GM21529 (cell line): ENCODE measurements at regions not wholly inside any gene's neighbourhood (a gene's known extent, or its start where the extent isn't known, plus 50 kb on each side); places are given as distances from the start of the nearest gene placed in this dataset.
"Not testable (repeated sequence)": the region's sequence is repeated elsewhere in the genome, so short reads cannot be mapped to it uniquely, and the experiment has no call there.

ENCODE experiments used
- ATAC-seq: cut with Tn5 transposase; IDR thresholded peaks from one replicate; pipeline ENCODE4 v1.9.1; 2021; ENCODE audit not compliant: unreplicated experiment

DNA sequence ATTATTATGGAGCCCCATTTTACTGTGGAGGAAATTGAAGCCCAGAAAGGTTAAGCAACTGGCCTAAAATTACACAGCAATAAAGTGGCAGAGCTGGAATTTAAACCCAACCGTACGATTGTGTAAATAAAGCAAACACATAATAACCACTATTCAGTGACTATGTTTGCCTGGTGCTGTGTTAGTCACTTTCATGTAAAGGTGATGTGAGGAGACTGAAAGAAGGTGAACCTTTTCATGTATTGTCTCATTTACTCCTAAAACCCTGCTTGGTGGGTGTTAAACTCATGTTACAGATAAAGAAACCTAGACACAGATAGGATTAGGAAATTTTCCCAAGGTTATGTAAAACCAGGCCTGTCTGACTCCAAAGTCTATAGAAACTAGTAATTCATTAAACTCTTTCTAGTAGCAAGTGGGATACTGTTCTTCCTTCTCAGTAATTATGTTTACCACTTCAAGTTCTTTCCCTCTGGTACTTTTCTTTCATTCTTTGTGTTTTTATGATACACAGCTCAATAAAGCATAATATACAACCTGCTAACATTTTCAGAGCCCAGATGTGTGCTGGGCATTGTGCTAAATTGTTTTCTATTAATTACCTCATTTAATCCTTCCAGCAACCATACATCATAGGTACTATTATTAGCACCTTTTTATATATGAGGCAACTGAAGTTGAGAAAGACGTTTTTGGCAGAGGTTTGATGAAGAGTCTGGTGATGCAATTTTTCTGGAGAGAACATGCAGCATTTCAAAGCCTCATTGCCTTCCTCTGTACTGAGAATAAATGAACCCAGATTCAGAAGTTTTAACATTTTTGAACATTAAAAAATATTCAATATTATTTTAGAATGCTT, 202.7 kb downstream of the SPRY1 start:
- peak; percentile 3 for ATAC-seq

GRCh38 chr4:123599920-123600810, 203.6 kb downstream of the SPRY1 start:
- peak; percentile 100 for ATAC-seq

DNA sequence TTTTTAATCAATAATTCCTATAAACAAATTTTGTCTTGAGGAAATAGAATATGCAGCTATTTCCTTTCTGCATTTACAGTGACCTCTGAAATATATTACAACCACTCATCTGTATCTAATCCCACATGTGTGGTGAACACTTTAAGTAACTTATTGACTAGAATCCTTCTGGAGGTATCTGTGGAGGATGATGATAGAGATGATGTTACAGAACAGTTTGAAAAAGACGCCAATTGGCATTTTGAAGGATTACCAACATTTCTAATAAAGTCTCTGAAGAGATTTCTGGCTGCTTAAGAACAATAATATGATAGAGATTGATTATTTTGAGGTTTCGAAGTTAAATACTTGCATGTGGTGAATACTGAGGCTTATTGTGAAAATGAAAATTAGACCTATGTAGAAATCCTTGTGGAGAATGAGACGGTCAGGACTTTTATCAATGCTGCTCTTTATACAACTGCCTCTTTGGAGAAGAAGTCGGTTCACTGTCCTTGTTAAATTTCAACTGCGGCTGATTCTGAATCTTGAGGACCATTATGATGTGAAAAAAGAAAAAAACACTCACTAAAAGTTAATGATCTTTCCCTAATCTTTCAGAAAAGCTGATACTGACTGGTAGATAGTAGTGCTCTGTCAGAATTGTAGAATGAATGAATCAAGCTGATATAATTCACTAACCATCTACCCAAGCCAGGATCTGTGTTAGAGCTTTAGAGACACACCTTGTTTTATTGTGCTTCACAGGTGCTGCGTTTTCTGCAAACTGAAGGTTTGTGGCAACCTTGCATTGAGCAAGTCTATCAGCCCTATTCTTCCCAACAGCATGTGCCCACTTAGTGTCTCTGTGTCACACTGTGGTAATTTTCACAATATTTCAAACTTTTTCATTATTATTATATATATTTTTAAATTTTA, 204.7 kb downstream of the SPRY1 start:
- ATAC-seq = no peak

DNA sequence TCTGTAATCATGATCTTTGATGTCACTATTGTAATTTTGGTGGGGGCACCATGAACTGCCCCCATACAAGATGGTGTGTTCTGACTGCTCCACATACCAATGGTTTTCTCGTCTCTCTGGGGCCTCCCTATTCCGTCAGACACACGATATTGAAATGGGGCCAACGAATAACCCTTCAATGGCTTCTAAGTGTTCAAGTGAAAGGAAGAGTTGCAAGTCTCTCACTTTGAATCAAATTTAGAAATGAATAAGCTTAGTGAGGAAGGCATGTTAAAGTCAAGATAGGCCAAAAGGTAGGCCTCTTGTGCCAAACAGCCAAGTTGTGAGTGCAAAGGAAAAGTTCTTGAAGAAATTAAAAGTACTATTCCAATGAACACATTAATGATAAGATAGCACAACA, 205.4 kb downstream of the SPRY1 start:
- ATAC-seq = no peak

GRCh38 chr4:123603165-123603564, 206.6 kb downstream of the SPRY1 start:
- ATAC-seq = no peak

DNA sequence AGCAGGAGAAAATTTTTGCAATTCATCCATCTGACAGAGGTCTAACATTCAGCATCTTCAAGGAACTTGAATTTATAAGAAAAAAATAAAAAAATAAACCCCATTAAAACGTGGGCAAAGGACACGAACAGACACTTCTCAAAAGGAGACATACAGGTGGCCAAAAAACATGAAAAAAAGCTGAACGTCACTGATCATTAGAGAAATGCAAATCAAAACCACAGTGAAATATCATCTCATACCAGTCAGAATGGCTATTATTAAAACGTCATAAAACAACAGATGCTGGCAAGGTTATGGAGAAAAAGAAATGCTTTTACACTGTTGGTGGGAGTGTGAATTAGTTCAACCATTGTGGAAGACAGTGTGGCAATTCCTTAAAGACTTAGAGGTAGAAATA, 209.2 kb downstream of the SPRY1 start:
- not testable (repeated sequence) for ATAC-seq

- no peak for ATAC-seq
Observed at GRCh38 chr4:123606336-123606735, 209.7 kb downstream of the SPRY1 start.

- peak; percentile 63 for ATAC-seq
Observed at GRCh38 chr4:123606946-123607542, 210.4 kb downstream of the SPRY1 start.

GRCh38 chr4:123609829-123610228, 213.2 kb downstream of the SPRY1 start:
- ATAC-seq = no peak

DNA sequence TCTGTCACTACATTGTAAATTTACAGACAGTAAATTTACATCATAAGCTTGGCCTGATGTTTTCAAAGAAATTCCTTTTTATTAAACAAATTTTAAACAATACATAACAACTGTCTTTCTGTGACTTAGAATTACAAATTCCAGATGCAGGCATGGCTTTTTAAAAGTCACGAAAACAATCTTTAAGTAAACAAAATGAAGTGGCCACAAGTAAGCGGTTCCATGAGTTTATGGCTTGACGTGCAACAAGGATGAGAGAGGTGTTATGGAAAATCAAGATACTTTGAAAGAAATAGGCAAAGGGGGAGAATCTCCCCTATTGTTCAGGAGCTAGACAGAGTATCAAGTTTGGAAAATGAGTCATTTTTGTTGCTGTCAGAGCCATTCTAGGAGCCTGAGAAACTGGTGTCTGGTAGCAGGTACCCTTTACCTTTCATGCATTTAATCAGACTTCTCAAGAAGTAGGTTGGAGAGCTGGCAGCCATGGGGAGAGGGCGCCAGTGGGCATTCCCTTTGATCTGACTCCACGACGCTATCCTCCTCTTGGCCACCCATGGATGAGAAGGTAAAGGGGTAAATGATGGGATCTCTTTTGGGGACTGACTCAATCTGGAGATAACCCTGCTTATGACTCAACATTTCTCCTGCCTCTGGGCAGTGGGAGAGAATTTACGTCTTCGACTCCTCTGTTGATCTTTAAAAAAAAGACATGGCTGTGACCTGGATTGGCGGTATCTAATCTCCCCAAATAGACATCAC, 217.2 kb downstream of the SPRY1 start:
- no peak for ATAC-seq

DNA sequence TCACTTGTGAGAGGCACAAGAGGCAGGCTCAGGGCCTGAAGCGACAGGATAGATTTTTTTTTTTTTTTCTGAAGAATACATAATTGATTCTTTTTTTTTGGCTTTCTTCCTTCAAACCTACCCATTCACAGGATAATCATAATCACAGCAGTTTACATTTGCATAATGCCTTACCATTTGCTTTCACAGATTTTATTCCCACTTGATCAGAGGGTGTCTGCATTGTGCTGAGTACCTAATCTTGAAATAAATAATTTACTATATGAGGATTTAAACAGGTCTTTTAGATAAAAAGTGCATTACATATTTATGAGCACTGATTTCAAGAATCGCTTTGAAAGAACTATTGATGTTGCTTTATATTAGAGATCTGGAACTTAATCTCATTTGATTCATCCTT, 219.3 kb downstream of the SPRY1 start:
- ATAC-seq = no peak

GRCh38 chr4:123616951-123617461, 220.4 kb downstream of the SPRY1 start:
- peak; percentile 54 for ATAC-seq

- no peak for ATAC-seq
Observed at GRCh38 chr4:123617791-123618190, 221.2 kb downstream of the SPRY1 start.

- no peak for ATAC-seq
Observed at GRCh38 chr4:123618606-123619005, 222.0 kb downstream of the SPRY1 start.

DNA sequence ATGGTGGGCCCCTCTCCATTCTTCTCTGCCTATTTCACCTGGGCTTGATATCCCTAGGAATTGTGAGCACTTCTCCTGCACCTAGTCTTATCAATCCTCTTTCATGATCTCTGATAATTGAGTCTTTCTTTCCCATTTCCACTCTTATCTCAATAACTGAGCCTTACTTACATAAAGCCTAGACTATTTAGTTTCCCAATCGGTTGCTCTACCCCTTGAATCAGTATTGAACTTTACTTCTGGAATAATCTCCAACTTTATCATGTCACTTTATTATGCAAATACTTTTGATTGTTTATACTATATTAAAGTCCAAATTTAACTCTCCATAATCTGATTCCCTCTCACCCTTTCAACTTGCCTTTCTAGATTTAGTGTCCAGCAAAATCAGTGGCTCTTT, 222.7 kb downstream of the SPRY1 start:
- ATAC-seq = no peak

GRCh38 chr4:123619895-123620294, 223.3 kb downstream of the SPRY1 start:
- ATAC-seq = no peak

- no peak for ATAC-seq
Observed at GRCh38 chr4:123621072-123621705, 224.6 kb downstream of the SPRY1 start.

- no peak for ATAC-seq
Observed at GRCh38 chr4:123622572-123622971, 226.0 kb downstream of the SPRY1 start.

DNA sequence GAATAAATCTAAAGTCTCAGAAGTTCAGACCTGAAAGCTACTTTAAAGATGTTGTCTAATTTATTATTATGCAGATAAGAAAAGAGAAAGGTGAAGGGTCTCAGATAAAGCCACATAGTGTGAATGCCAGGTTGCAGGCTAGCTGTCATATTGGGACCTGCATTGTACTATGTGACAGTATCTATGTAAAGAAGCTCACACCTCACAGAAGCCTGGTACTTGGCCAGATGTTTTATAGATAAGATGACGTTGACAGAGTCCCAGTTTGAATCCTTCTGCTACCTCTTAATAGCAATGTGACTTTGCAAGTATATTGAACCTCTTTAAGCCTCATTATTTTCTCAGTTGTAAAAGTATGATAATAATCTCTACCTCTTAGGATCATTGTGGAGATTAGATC, 227.0 kb downstream of the SPRY1 start:
- no peak for ATAC-seq
